BE2C (cell line): ENCODE measurements at regions not wholly inside any gene's neighbourhood (a gene's known extent, or its start where the extent isn't known, plus 50 kb on each side); places are given as distances from the start of the nearest gene placed in this dataset.
A peak's percentile ranks its signal among the peaks of the same experiment; 100 is the strongest.
"Not testable (repeated sequence)": the region's sequence is repeated elsewhere in the genome, so short reads cannot be mapped to it uniquely, and the experiment has no call there.

ENCODE experiments used
- DNase-seq: peaks from one replicate; pipeline ENCODE4 v3.0.0-alpha.2; 2020
- H3K27me3 ChIP-seq: fragments of 250-450 bp; sonication (Bioruptor Pico); 2 replicates; pipeline ENCODE4 v1.5.1; 2020; ENCODE audit warnings: mild to moderate bottlenecking
- H3K36me3 ChIP-seq: fragments of 250-450 bp; sonication (Bioruptor Pico); 2 replicates; pipeline ENCODE4 v1.5.1; 2020; ENCODE audit warnings: mild to moderate bottlenecking
- H3K4me1 ChIP-seq: fragments of 250-450 bp; sonication (Bioruptor Pico); 2 replicates; pipeline ENCODE4 v1.5.1; 2020
- H3K4me3 ChIP-seq: 2 replicates; pipeline ENCODE4 v1.5.1; 2011; ENCODE audit warnings: low read depth, low read length
- H3K9me3 ChIP-seq: fragments of 250-450 bp; sonication (Bioruptor Pico); 2 replicates; pipeline ENCODE4 v1.5.1; 2020
- TF ChIP-seq, protein P1 (sequence below): IDR thresholded peaks from 2 replicates; pipeline ENCODE4 v1.5.1; 2012; ENCODE audit warnings: mild to moderate bottlenecking, low read depth, low read length

DNA sequence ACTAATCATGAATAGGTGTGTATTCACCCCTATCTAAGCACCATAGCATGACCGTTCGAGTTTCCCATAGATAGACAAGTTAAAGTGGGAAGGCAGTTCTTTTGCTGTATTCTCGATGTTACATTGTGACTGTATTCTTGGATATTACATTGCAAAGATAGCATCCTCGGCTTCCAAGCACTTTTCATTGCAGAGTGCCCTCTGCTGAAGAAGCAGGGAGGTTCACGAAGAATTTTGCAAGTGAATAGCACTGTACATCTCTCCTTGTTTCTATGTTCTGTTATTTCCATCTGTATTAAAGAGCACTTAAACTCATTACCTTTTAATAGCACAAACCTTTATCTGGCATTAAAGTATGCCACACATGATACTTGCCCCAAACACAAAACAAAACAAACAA, 426.7 kb upstream of the ARX start:
- H3K4me3 ChIP-seq = no peak overlapping the region
- no peaks in the 10 kb centered on the region for H3K4me1 ChIP-seq
- H3K36me3 ChIP-seq = no peaks in the 10 kb centered on the region
- no peak for DNase-seq
- no peaks in the 10 kb centered on the region for H3K9me3 ChIP-seq
- no peaks in the 10 kb centered on the region for H3K27me3 ChIP-seq
- TF ChIP-seq, protein P1, sequence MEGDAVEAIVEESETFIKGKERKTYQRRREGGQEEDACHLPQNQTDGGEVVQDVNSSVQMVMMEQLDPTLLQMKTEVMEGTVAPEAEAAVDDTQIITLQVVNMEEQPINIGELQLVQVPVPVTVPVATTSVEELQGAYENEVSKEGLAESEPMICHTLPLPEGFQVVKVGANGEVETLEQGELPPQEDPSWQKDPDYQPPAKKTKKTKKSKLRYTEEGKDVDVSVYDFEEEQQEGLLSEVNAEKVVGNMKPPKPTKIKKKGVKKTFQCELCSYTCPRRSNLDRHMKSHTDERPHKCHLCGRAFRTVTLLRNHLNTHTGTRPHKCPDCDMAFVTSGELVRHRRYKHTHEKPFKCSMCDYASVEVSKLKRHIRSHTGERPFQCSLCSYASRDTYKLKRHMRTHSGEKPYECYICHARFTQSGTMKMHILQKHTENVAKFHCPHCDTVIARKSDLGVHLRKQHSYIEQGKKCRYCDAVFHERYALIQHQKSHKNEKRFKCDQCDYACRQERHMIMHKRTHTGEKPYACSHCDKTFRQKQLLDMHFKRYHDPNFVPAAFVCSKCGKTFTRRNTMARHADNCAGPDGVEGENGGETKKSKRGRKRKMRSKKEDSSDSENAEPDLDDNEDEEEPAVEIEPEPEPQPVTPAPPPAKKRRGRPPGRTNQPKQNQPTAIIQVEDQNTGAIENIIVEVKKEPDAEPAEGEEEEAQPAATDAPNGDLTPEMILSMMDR = peak; percentile 33; the same call in 1 of the 2 replicates

DNA sequence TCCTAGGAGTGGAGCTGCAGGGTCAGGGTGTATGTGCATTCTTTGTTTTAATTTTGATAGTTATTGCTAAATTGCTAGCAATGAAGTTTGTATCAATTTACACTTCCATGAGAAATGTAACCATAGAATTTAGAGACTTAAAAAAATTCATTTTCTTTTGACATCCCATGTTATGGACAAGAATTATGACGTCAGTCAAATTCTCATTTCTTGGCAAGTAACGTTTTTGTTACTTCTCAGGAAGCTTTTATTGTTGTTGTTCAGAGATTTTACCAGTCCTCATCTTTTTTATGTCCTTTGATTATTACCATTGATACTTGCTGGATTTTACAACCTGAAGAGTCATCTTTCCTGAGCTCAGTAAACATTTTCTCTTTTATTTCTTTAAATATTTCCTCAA, 417.5 kb upstream of the ARX start:
- no peak for DNase-seq
- Histone ChIP-seq H3K36me3 (no peaks in the 10 kb centered on the region), H3K4me1 (no peaks in the 10 kb centered on the region), H3K4me3 (no peak overlapping the region), H3K9me3 (no peaks in the 10 kb centered on the region), H3K27me3 (no peaks in the 10 kb centered on the region)
- TF ChIP-seq, protein P1 = no peak

DNA sequence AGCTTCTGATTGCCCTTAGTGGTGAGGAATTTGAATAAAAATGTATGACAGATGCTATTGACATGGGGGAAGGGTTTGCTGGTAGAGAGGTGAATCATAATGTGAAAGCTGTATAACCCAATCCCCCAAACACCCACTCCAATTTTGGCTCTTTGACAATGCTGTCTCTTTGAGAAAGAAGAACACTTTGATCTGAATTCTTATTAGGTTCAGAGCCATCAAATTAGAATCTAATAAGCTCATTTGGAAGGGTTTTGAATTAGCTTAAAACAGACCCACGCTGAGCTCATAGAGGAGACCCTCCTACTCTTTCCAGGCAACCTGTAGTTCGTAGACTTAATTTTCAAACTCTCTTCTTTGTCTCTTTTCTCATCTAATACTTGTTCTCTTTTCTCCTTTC, 416.6 kb upstream of the ARX start:
- Histone ChIP-seq H3K9me3 (no peaks in the 10 kb centered on the region), H3K4me1 (no peaks in the 10 kb centered on the region), H3K4me3 (no peak overlapping the region), H3K36me3 (no peaks in the 10 kb centered on the region), H3K27me3 (no peaks in the 10 kb centered on the region)
- TF ChIP-seq, protein P1 = no peak
- no peak for DNase-seq

DNA sequence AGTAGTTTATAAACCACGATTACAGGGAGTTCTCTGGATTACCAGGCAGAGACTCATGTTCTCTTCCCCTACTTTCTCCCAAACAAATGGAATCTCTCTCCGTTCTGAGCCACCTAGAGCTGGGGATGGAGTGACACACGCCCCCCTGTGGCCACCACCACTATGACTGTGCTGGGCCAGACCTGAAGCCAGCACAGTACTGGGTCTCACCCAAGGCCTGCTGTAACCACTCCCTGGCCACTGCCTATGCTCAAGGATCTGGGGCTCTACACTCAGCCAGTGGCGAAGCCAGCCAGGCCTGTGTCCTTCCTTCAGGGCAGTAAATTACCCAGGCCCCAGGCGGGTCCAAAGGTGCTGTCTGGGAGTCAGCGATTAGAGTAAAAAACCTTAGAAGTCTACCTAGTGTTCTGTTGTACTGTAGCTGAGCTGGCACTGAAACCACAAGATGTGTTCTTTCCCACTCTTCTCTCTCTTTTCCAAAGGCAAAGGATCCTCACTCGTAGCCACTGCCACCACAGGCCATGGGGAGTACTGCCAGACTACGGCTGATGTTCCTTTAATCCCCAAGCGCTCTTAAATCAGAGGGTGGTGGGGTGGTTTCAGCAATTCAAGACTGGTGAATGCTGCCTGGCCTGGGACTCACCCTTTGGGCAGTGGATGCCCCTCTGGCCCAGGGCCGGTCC, 412.2 kb upstream of the ARX start:
- H3K4me3 ChIP-seq = no peak overlapping the region
- TF ChIP-seq, protein P1 = peak; percentile 16
- DNase-seq = peak; percentile 9
- H3K9me3 ChIP-seq = no peaks in the 10 kb centered on the region
- no peaks in the 10 kb centered on the region for H3K27me3 ChIP-seq
- H3K4me1 ChIP-seq = no peaks in the 10 kb centered on the region
- H3K36me3 ChIP-seq = no peaks in the 10 kb centered on the region

DNA sequence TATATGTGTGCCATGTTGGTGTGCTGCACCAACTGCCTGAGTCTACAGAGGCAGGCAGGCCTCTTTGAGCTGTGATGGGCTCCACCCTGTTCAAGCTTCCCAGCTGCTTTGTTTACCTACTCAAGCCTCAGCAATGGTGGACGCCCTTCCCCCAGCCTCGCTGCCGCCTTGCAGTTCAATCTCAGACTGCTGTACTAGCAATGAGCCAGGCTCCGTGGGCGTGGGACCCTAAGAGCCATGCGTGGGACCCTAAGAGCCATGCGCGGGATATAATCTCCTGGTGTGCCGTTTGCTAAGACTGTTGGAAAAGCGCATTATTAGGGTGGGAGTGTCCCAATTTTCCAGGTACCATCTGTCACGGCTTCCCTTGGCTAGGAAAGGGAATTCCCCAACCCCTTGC, 388.4 kb upstream of the ARX start:
- not testable (repeated sequence) for DNase-seq, H3K36me3 ChIP-seq, H3K27me3 ChIP-seq, H3K4me1 ChIP-seq, H3K9me3 ChIP-seq, H3K4me3 ChIP-seq

DNA sequence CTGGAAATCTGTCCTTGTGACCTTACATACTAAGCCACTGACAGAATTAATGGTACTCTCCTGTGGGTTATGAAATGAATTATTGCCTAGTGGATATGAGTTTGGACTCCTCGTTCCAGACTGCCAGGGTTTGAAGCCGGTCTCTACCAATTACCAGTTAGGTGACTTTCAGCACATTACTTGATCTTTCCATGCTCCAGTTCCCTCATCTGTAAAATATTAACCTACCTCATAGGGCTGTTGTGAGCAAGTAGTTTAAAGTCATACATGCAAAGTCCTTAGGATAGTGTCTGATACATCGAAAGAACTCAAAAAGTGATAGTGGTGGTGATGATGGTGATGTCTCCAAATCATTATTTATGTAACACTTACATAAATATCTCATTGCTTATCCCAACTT, 373.5 kb upstream of the ARX start:
- TF ChIP-seq, protein P1 = no peak
- Histone ChIP-seq H3K4me3 (no peak overlapping the region), H3K36me3 (no peaks in the 10 kb centered on the region), H3K4me1 (no peaks in the 10 kb centered on the region), H3K9me3 (no peaks in the 10 kb centered on the region), H3K27me3 (no peaks in the 10 kb centered on the region)
- no peak for DNase-seq
